ENCODE measurements at regions not wholly inside any gene's neighbourhood (a gene's known extent, or its start where the extent isn't known, plus 50 kb on each side); places are given as distances from the start of the nearest gene placed in this dataset.
"Not testable (repeated sequence)": the region's sequence is repeated elsewhere in the genome, so short reads cannot be mapped to it uniquely, and the experiment has no call there.

GRCh38 chr11:34719303-34719848 lies 98.5 kb downstream of the EHF start (continued):
- TF ChIP-seq ZFP36 (IDR thresholded peaks at IDR 0.05; ENCODE audit: borderline replicate concordance, low read depth, low read length, partially characterized antibody) (no peak), ZSCAN9 (CRISPR knock-in tag; IDR thresholded peaks at IDR 0.05; ENCODE audit: borderline replicate concordance) (no peak), NFAT5 (CRISPR knock-in tag; IDR thresholded peaks at IDR 0.05) (no peak), SP4 (CRISPR knock-in tag; IDR thresholded peaks at IDR 0.05) (no peak), CHD4 (IDR thresholded peaks at IDR 0.05; ENCODE audit: borderline replicate concordance, low read length) (no peak), JUNB (CRISPR knock-in tag; IDR thresholded peaks at IDR 0.05; ENCODE audit: borderline replicate concordance) (no peak), ZNF44 (CRISPR knock-in tag; IDR thresholded peaks at IDR 0.05) (no peak), MEIS1 (CRISPR knock-in tag; IDR thresholded peaks at IDR 0.05; ENCODE audit: borderline replicate concordance) (no peak), CBX1 (IDR thresholded peaks at IDR 0.05; ENCODE audit: low read depth) (no peak), ZNF558 (CRISPR knock-in tag; IDR thresholded peaks at IDR 0.05; ENCODE audit: borderline replicate concordance) (no peak), ZNF543 (CRISPR knock-in tag; IDR thresholded peaks at IDR 0.05) (no peak)
- TF ChIP-seq, protein P1, sequence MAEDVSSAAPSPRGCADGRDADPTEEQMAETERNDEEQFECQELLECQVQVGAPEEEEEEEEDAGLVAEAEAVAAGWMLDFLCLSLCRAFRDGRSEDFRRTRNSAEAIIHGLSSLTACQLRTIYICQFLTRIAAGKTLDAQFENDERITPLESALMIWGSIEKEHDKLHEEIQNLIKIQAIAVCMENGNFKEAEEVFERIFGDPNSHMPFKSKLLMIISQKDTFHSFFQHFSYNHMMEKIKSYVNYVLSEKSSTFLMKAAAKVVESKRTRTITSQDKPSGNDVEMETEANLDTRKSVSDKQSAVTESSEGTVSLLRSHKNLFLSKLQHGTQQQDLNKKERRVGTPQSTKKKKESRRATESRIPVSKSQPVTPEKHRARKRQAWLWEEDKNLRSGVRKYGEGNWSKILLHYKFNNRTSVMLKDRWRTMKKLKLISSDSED (CRISPR knock-in tag; IDR thresholded peaks at IDR 0.05) = no peak

DNA sequence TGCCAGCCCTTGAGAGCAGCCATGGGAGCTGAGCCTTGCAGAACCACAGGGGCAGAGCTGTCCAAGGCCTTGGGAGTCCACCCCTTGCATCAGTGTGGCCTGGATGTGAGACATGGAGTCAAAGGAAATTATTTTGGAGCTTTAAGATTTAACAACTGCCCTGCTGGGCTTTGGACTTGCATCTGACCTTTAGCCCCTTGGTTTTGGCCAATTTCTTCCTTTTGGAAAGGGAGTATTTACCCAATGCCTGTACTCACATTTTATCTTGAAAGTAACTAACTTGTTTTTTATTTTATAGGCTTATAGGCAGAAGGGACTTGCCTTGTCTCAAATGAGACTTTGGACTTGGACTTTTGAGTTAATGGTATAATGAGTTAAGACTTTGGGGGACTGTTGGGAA lies 92.7 kb downstream of the EHF start:
- H3K4me3 ChIP-seq (replicated peaks in 1 of 3; ENCODE audit: insufficient read depth in 1 of 3, low read depth in 2 of 3, low read length in 3 of 3); H3K36me3 ChIP-seq (replicated peaks in 1 of 2; ENCODE audit: control insufficient read depth in 1 of 2, insufficient read depth in 2 of 2, low read length in 2 of 2); H4K20me1 ChIP-seq (ENCODE audit: insufficient read depth, low read length); in situ Hi-C loops (cut with HindIII; ENCODE audit: extremely low pct_ligation_motif_present, low pct_unique_long_range_greater_than_20kb); POLR2A ChIA-PET; H3K27ac ChIP-seq (ENCODE audit: extremely low read length, insufficient read depth, low read length); ATAC-seq; H3K9ac ChIP-seq (ENCODE audit: insufficient read depth, low read depth, low read length); H3K27me3 ChIP-seq (ENCODE audit: control insufficient read depth in 1 of 2, insufficient read depth in 2 of 2, low read length in 2 of 2); CTCF ChIA-PET (ENCODE audit: low intra/inter-chr PET ratio, low total read pairs); H3K79me2 ChIP-seq (ENCODE audit: insufficient read depth, low read length); DNase-seq (ENCODE audit: low spot score); BruUV-seq (replicated peaks); H3K4me2 ChIP-seq (ENCODE audit: low read depth, low read length); intact Hi-C loops (cut with micrococcal nuclease; ENCODE audit: unreplicated experiment); FAIRE-seq; H2AFZ ChIP-seq (ENCODE audit: low read length); H3K4me1 ChIP-seq (ENCODE audit: insufficient read depth, low read length): not testable (repeated sequence)
- H3K9me3 ChIP-seq (ENCODE audit: low read length) = peaks cover 20% of the 10 kb centered on the region
